ENCODE measurements at regions not wholly inside any gene's neighbourhood (a gene's known extent, or its start where the extent isn't known, plus 50 kb on each side); places are given as distances from the start of the nearest gene placed in this dataset.
A peak's percentile ranks its signal among the peaks of the same experiment; 100 is the strongest.
"Not testable (repeated sequence)": the region's sequence is repeated elsewhere in the genome, so short reads cannot be mapped to it uniquely, and the experiment has no call there.

DNA sequence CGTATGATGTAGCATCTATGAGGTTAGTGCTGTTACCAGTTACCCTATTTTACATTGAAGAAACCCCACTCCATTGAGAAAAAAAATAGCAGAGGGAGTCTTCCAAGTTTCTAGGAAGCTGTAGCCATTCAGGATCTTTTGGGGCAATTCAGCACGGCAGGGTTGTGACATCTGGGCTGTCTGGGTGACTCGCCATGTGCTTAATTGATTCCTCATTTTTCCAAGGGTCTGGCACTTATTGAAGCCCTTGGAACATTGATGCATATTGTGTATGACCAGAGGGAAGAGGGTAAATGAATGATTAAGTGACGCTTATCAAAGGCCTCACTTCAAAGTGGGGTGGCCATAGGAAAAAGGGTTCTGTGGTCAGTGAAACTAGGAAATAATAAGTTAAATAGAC lies 248.7 kb downstream of the ARHGAP12 start:
- no peak for DNase-seq

DNA sequence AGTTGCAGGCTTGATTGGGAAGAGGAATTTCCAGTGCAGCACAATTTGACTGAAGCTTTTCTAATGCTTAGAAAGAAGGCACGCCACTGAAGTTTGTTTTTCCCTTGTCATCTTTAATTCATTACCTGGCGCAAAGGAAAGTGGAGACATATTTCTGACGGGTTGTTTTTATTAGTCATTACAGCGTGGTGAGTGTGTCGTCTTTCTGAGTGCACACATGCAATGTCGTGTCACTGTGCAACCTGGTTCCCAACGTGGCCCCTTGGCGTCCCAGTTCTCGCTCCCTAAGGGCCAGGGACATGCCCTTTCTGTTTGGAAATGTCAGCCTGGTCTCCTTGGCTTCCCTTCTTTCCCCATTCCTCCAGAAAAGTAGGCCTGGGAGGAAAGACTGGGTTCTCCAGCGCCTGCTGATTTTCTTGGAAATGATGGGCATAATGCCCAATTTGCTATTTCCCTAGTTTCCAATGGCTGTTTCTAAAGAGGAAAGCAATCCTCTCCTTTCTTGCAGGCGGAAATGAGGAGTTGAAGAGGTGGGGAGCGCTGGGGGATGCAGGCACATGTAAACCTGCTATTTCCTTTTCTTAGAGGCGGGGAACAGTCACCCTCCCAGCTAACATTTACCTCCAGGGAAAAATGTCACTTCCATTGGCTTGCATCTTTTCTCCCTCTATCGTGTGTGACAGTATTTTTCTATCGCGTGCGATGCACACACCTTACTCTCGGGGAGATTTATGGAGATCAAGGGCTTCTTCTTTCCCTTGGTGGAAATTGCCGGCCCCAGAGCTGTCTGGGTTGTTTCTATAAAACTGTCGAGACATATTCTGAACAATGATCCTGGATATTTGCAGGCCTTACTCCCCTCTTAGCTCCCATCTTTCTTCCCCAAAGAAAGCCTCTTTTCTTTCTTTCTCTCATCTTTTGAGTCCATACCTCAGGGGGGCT lies 249.8 kb downstream of the ARHGAP12 start:
- no peak for DNase-seq

DNA sequence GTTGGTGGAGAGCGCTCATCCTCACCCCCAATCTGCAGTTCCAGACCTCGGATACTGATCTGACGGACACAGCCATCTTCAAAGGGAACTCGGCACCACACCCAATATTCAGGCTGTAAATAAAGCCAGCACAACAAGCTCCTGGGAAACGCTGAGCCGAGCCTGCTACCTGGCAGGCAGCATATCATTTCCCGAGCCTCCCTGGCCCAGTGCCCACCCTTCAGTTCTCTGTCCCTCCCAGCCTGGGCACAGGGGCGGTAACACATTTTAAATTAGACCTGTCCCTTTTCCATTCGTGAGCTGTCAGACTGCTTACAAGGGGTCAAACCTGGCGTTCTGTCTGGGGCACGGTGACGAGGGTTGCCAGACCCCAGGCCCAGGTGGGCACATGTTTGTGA lies 250.5 kb downstream of the ARHGAP12 start:
- DNase-seq: no peak

DNA sequence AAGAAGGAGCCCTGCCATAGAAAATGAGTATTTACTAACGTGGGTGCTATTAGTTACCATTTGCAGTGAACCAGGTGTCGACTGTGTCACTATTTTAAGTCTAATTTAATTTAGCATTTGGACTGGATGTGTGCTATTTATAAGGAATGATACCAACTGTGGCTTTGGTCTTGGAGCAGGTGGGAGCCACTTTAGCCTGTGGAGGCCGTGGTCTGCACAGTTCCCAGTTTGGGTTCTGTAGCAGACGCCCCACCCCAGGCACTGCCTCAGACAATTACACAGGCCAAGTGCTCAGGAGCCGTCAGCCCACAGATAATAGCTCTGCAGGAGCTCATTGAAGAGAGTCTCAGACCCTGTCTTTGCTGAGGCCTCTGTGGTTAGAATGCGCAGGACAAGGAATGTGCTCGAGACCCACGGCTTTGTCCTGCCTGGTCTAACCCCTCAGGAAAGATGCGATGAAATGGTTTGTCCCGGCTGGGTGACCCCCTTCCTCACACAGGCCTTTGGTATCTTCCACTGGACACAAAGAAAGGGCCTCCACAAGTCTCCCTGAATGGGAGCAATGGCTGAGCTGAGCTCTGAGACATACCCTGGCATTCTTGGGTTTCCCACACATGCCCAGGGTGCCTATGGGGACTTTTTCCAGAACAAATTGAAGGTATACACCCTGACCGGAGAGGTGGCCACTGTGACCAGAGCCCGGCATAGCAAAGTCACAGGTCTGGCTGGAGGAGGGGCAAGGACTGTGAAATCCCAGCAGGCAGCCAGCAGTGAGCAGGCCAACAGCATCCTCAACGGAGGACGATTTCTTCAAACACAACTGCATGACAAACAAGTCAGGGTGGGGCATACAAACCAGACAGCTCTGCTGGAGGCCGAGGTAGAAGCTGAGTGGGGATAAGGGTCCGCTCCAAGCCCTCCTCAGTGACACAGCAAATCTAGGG lies 251.2 kb downstream of the ARHGAP12 start:
- DNase-seq: no peak

DNA sequence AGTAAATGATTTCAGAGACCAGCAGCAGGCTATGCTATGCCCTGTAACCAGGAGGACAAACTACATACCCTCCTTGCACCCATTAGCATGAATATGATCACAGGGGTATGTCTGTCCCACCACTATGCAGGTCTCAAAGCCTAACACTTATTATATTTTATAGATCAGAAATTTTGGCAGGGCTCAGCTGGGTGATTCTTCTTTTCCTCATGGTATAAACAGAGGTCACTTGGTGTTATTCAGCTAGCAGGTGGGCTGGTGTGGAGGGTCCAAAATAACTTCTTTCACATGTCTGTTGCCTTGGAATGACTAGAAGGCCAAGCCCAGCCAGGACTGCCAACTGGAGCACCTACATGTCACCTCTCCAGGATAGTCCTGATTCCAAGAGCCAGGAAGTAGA lies 252.9 kb downstream of the ARHGAP12 start:
- no peak for DNase-seq

DNA sequence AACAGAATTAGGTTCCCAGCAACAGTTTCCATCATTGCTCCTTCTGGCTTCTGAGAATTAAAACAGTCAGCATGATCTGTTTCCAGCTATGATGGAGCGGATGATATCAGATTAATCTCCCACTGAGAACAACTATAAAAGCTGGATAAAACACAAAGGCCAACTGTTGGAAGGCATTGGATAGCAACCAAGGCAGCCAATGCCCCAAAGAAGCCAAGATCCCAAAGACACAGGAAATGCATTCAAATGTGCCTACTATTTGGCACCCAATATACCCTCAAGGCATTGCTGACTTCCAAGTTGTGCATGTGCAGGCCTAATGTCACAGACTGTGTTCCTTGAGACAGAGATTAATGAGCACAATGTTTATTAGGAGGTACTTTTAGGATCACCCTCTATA lies 259.3 kb downstream of the ARHGAP12 start:
- DNase-seq: no peak

DNA sequence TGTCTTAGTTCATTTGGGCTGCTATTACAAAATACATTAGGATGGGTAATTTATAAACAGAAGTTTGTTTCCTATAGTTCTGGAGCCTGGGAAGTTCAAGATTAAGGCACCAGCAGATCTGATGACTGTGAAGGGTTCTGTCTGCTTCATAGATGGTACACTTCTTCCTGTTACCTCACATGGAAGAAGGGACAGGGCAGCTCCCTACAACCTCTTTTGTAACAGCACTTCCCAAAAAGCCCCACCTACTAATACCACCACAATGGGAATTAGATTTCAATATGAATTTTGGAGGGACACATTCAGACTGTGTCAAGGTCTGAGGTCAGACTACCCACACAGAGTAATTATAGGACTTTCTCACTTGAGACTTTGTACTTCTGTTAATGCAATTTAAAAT lies 260.3 kb downstream of the ARHGAP12 start:
- DNase-seq: no peak

DNA sequence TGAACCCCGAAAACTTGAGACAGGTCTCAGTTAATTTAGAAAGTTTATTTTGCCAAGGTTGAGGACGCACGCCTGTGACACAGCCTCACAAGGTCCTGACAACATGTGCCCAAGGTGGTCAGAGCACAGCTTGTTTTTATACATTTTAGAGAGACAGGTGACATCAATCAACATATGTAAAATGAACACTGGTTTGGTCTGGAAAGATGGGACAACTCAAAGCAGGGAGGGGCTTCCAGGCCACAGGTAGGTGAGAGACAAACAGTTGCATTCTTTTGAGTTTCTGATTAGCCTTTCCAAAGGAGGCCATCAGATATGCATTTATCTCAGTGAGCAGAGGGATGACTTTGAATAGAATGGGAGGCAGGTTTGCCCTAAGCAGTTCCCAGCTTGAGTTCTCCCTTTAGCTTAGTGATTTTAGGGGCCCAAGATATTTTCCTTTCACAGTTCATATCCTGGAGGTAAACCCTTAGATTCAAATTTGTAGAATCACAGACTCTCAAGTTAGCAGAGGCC lies 262.8 kb downstream of the ARHGAP12 start:
- DNase-seq: not testable (repeated sequence)

DNA sequence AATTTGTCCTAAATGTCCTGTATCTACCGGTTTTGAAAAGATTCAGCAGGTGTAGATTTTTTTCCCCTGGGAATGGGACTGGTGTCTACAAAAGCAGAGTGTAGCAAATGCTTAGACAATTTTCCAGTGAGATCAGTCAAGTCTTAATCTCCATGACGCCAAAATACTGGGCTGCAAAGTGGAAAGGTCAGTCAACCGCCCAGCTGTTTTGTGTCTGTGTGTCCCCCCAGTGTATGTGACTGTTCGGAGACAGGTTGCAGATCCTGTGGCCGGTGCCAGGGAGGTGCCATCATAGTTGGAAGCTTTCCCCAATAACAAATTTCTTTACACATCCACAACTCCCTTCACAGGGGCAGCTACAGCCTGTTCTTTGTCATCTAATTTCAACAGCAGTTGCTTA lies 263.8 kb downstream of the ARHGAP12 start:
- DNase-seq: no peak

DNA sequence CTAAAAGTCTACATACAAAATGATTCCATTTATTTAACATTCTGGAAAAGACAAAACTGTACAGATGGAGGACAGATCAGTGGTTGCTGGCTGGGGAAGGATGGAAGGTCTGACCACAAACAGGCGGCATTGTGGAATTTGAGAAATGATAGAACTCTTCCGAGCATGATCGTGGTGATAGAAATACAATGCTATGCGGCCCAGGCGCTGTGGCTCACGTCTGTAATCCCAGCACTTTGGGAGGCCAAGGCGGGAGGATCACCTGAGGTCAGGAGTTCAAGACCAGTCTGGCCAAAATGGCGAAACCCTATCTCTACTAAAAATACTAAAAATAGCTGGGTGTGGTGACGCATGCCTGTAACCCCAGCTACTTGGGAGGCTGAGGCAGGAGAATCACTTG lies 264.6 kb downstream of the ARHGAP12 start:
- DNase-seq: not testable (repeated sequence)

DNA sequence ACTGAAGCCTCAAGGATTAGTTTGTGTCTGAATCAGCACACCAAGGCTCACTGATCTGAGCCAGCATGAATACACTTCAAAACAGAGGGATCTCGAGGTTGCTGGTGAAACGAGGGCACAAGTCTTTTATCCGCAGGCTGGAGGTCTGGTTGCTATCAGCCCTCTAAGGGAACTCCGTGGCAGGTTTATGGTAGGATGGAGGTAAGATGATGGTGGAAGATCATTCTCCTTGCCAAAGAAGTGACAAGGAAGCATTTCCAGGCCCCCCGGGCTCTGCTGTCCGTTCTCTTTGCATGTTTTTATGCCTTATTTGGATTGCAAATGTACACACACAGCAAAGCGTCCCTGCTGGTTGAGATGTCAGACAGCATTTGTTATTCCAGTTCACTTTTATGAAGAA lies 268.3 kb downstream of the ARHGAP12 start:
- DNase-seq: no peak

DNA sequence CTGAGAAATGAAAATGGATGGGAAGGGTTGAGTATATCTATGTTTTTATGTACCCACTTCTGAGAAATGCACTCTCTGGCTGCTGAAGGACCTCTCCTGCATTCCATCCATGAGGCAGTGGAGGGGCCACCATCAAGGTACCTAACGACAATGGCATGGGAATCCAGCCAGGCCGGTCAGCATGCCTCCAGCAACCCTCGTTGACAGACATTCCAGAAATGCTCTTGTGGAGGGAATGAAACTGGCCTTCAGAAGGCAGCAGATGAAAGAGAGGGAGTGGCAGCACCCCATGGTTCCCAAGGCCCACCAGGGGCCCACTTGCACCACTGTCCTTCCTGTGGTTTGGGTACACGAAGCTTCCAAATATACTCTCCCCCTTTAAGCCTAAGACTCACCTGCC lies 269.0 kb downstream of the ARHGAP12 start:
- DNase-seq: no peak

DNA sequence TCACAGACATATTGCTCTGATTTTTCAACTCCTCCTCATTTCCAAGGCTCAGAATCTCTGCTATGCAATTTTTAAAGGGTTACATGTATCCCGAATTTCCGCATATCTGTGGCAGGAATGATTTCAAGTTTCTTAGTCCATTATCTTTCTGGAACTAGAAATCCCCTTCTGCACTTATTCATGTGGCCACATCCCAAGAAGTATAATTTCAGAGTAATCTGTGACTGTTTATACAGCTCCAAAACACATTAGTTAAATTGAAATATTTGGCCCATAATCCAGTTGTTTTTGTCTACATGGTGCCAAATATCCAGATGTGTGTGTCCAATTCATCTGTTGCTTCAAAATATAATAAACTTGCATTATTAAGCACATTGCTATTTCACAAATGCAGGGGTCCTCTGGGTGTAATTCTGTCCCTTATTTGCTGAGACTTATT lies 271.2 kb downstream of the ARHGAP12 start:
- no peak for DNase-seq

DNA sequence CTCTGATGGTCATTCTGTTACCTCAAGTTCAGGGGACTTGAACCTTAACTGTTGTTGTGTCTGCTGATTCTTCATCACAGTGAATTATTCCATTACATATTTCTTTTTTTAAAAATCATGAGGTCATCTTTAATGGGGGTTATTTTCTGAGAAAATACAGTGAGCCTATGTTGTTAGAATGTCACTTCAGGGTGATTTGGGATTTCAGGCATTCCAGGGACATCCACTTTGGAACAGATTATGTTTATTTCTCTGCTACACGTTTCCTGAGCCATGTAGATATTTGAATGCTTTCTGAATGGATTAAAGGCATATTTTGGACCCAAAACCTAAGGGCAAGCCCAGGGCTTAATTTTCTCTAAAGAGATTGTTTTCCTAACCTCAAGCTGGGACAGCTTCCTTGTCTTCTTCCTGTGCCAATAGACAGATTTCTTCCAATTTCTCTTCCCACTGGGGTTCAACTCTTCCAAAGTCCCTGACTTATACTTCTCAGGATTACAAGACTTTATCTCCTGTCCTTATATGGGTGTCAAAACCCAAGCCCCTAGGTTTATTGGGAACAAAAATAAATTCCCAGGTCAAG lies 271.7 kb downstream of the ARHGAP12 start:
- no peak for DNase-seq

DNA sequence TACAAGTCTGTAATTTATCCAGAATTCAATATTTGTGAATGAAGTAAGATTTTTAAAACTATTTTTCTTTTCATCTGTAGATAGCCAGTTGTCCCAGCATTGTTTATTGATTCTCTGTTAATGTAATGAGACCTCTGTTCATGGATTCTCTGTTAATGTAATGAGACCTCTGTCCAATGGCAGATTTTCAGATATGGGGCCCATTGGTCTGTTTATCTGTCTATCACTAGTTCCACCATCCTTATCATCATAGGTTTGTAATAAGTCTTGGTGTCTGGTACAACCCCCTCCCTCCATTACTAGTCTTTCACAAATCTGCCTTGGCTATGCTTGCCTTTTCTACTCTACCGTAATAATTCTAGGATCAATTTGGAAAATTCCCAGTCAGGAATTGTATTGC lies 276.6 kb downstream of the ARHGAP12 start:
- DNase-seq: no peak

DNA sequence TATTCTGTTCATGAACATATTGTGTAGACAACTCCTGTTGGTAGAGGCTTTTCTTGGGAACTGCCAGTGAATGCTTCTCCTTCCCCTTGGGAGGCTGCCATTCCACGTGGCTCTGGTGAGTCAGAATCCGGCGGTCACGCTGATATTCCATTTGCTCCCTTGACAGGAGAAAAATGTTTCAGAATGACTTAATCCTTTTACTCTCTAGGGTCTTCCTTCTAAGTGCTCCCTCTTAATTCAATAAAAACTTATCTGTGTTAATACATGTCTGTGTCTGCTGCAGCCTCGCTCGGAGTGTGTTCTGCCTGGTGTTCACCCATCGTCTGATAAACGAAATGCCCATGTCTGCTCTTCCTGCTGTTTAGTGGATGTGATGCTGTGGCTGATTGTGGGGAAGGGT lies 278.6 kb downstream of the ARHGAP12 start:
- DNase-seq: no peak

DNA sequence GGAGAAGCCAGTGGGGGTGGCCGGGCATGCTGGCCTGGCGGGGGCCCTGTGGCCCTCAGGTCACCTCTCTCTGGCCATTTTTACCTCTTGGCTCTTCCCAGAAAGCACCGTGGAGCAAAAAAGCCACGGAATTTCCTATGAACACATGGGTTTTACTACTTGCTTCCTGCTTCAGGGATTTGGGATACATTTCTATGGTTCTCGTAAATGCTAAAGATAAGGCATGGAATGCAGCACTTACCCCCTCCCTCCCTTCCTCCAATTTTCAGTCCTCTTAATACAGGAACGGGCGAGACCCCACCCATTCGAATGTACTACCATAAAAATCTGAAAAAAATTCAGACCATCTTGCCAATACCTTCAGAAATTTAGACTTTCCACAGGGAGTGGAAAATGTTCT lies 279.7 kb downstream of the ARHGAP12 start:
- no peak for DNase-seq

DNA sequence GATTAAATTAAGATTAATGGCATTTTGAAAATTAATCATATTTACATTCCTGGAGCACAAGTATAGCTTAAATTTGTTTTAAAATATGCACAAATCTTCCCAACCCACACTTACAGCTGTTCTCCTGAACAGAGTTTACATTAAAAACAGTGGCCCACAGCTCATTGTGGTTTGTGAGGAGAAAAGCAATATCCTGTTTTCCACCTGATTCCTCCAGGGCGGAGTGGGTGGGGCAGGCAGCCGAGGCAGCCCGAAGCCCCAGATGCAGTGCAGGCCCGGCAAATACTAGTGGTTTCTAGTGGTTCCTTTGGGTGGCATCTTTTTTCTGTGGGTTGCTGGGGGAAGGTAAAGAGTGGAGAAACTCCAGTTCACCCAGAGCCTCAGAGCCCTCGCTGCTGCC lies 280.8 kb downstream of the ARHGAP12 start:
- no peak for DNase-seq

DNA sequence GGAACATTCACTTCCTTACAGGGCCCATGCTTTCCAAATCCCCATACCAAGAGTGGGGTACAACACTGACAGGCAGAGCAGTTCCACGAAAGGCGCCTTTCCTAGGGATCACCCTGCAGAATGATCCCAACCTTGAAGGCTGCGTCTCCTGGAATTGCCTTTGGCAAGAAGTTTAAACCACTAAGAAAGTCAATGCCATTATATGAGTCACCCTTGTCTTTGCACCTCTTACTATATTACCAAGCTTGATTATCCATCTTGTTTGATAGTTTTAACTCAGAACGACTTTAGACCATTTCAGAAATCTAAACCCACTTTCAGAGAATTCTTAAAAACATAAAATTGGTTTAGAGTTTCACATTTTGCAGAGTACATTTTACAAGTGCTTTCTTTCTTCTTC lies 282.1 kb downstream of the ARHGAP12 start:
- no peak for DNase-seq

DNA sequence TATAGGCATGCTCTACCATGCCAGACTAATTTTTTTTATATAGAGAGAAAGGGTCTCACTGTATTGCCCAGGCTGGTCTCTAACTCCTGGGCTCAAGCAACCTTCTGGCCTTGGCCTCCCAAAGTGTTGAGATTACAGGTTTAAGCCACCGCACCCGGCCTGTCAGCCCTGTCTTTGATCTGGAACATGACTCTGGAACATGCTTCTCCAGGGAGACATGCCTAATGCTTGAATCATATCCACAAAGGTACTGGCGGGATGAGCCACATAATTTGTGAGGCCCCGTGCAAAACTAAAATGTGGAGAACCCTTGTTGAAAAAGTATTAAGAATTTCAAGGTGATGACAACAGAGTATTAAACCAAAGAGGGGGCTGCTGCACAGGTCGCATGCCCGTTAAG lies 282.8 kb downstream of the ARHGAP12 start:
- no peak for DNase-seq

DNA sequence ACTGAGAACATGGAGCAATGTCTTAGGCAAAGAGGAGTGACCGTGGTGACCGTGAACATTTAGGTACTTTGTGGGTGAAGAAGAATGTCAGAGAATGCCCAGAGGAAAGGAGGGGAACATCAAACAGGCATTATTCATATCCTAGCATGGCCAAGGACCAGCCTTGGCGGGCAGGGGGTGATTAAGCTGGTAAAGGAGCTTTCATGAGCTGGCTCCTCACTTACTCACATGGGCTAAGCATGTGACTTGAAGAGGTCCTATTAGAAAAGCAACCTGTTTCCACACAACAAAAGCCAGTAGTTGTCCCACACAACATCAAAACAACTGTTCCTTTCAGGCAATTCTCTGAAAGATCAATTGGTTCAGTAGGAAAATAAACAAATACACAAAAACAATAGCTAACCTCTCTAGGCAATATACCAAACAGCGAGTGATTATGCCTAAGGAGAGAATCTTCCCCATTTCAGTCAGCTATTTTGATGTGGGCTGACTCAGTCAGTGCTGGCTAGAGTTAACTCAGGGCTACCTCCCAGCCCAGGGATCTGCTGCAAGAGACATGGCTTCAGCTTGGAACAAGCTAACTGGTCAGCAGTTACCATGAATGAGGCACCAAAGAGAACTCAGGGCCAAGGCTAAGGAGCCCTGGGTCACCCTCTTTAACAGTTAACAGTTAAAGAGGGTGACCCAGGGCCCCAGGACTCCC lies 283.5 kb downstream of the ARHGAP12 start:
- no peak for DNase-seq

DNA sequence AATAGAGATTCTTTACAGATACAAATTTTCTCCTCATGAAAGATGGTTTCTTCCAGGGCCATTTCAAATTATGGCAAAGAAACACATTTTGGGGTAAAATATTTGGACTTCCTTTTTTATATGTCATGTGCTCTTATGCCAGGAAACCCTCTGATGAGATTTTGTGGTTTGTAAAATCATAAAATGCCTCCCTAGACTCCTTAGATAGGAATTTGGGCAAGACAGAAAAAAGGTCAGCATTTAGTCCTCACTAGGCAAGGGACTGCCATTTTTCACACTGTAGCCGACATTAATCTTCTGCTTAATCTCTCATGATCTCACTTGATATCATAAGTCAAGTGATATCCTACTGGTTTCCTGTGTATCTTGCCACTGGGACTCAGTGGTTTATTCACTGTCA lies 286.4 kb downstream of the ARHGAP12 start:
- DNase-seq: peak; percentile 10
